ENCODE measurements at regions not wholly inside any gene's neighbourhood (a gene's known extent, or its start where the extent isn't known, plus 50 kb on each side); places are given as distances from the start of the nearest gene placed in this dataset.

- no peaks in the 10 kb centered on the region for H3K9me2 ChIP-seq (ENCODE audit: insufficient read depth, low read length)
- no peaks in the 10 kb centered on the region for H4K20me1 ChIP-seq (ENCODE audit: insufficient read depth)
- no peak overlapping the region for H3K27ac ChIP-seq (ENCODE audit: low read length)
- no peak overlapping the region for H3K4me2 ChIP-seq (ENCODE audit: low read length)
- no peaks in the 10 kb centered on the region for H3K36me3 ChIP-seq (ENCODE audit: insufficient read depth, low read length)
- no peaks in the 10 kb centered on the region for H3K27me3 ChIP-seq (ENCODE audit: insufficient read depth, low read depth, low read length)
- no peaks in the 10 kb centered on the region for H3K79me2 ChIP-seq (replicated peaks; ENCODE audit: insufficient read depth, low read length)
- no peaks in the 10 kb centered on the region for H3F3A ChIP-seq (ENCODE audit: insufficient read depth, low read length, poor library complexity, severe bottlenecking)
- H3K9me3 ChIP-seq (ENCODE audit: low read length), result no peaks in the 10 kb centered on the region
- H3K9ac ChIP-seq (ENCODE audit: low read length), result no peak overlapping the region
- H3K4me3 ChIP-seq (ENCODE audit: low read length), result no peak overlapping the region
- TF ChIP-seq POLR2AphosphoS5 (IDR thresholded peaks at IDR 0.05) (no peak), REST (IDR thresholded peaks at IDR 0.05; ENCODE audit: borderline replicate concordance) (no peak), RAD21 (conservative IDR thresholded peaks at IDR 0.05) (no peak), SMC3 (conservative IDR thresholded peaks at IDR 0.05; ENCODE audit: poor library complexity) (no peak), TAF1 (IDR thresholded peaks at IDR 0.05; ENCODE audit: low read depth) (no peak), CTCF (IDR thresholded peaks at IDR 0.05; ENCODE audit: poor library complexity, severe bottlenecking) (no peak), MXI1 (conservative IDR thresholded peaks at IDR 0.05; ENCODE audit: poor library complexity, severe bottlenecking) (no peak), EP300 (conservative IDR thresholded peaks at IDR 0.05; ENCODE audit: poor library complexity, severe bottlenecking) (no peak), EZH2 (IDR thresholded peaks at IDR 0.05; ENCODE audit: borderline replicate concordance, insufficient read depth, low read length, poor library complexity, severe bottlenecking) (no peak)
- H2AFZ ChIP-seq (ENCODE audit: low read depth, low read length), result no peak overlapping the region
Observed at GRCh38 chr2:38170067-38170466, 94.1 kb upstream of the CYP1B1 start.

GRCh38 chr2:38168710-38169480, 92.9 kb upstream of the CYP1B1 start:
- H3K79me2 ChIP-seq (replicated peaks; ENCODE audit: insufficient read depth, low read length), result no peaks in the 10 kb centered on the region
- H3K4me3 ChIP-seq (ENCODE audit: low read length), result no peak overlapping the region
- H3F3A ChIP-seq (ENCODE audit: insufficient read depth, low read length, poor library complexity, severe bottlenecking), result no peaks in the 10 kb centered on the region
- no peaks in the 10 kb centered on the region for H4K20me1 ChIP-seq (ENCODE audit: insufficient read depth)
- no peak overlapping the region for H2AFZ ChIP-seq (ENCODE audit: low read depth, low read length)
- H3K4me2 ChIP-seq (ENCODE audit: low read length), result no peak overlapping the region
- H3K36me3 ChIP-seq (ENCODE audit: insufficient read depth, low read length), result no peaks in the 10 kb centered on the region
- no peak overlapping the region for H3K9ac ChIP-seq (ENCODE audit: low read length)
- H3K27ac ChIP-seq (ENCODE audit: low read length), result no peak overlapping the region
- TF ChIP-seq MXI1 (conservative IDR thresholded peaks at IDR 0.05; ENCODE audit: poor library complexity, severe bottlenecking), result no peak
- TF ChIP-seq TAF1 (IDR thresholded peaks at IDR 0.05; ENCODE audit: low read depth), result no peak
- no peak for TF ChIP-seq RAD21 (conservative IDR thresholded peaks at IDR 0.05)
- no peak for TF ChIP-seq POLR2AphosphoS5 (IDR thresholded peaks at IDR 0.05)
- no peak for TF ChIP-seq EP300 (conservative IDR thresholded peaks at IDR 0.05; ENCODE audit: poor library complexity, severe bottlenecking)
- TF ChIP-seq CTCF (IDR thresholded peaks at IDR 0.05; ENCODE audit: poor library complexity, severe bottlenecking), result no peak
- TF ChIP-seq EZH2 (IDR thresholded peaks at IDR 0.05; ENCODE audit: borderline replicate concordance, insufficient read depth, low read length, poor library complexity, severe bottlenecking), result no peak
- no peak for TF ChIP-seq REST (IDR thresholded peaks at IDR 0.05; ENCODE audit: borderline replicate concordance)
- no peak for TF ChIP-seq SMC3 (conservative IDR thresholded peaks at IDR 0.05; ENCODE audit: poor library complexity)
- no peaks in the 10 kb centered on the region for H3K27me3 ChIP-seq (ENCODE audit: insufficient read depth, low read depth, low read length)
- H3K9me3 ChIP-seq (ENCODE audit: low read length), result no peaks in the 10 kb centered on the region
- no peaks in the 10 kb centered on the region for H3K9me2 ChIP-seq (ENCODE audit: insufficient read depth, low read length)
